Loucy (cell line): ENCODE measurements at regions not wholly inside any gene's neighbourhood (a gene's known extent, or its start where the extent isn't known, plus 50 kb on each side); places are given as distances from the start of the nearest gene placed in this dataset.

Experiments
- H2AFZ ChIP-seq: fragments of 200-600 bp; sonication (generic); 2 replicates; pipeline ENCODE4 v1.6.0; 2016; ENCODE audit warnings: antibody characterized with exemption, mild to moderate bottlenecking, low read length, moderate library complexity
- H3F3A ChIP-seq: fragments of 200-600 bp; 2 replicates; pipeline ENCODE4 v1.6.0; 2016; ENCODE audit warnings: antibody characterized with exemption, low read depth, mild to moderate bottlenecking
- H3K27me3 ChIP-seq: fragments of 200-600 bp; sonication (generic); 2 replicates; pipeline ENCODE4 v1.6.1; 2014; ENCODE audit warnings: low read length, mild to moderate bottlenecking; ENCODE audit not compliant: insufficient read depth, poor library complexity, severe bottlenecking
- H3K36me3 ChIP-seq: fragments of 200-600 bp; sonication (generic); 2 replicates; pipeline ENCODE4 v1.6.1; 2016; ENCODE audit warnings: low read length; ENCODE audit not compliant: insufficient read depth
- H3K4me1 ChIP-seq: fragments of 200-600 bp; sonication (generic); 2 replicates; pipeline ENCODE4 v1.5.1; 2014; ENCODE audit warnings: low read length, mild to moderate bottlenecking; ENCODE audit not compliant: insufficient read depth, poor library complexity, severe bottlenecking
- H3K4me2 ChIP-seq: fragments of 200-600 bp; sonication (generic); 2 replicates; pipeline ENCODE4 v1.6.0; 2014; ENCODE audit warnings: antibody characterized with exemption, low read length, low read depth, mild to moderate bottlenecking; ENCODE audit not compliant: poor library complexity, severe bottlenecking
- H3K4me3 ChIP-seq: fragments of 200-600 bp; sonication (generic); 2 replicates; pipeline ENCODE4 v1.5.1; 2014; ENCODE audit warnings: low read length, mild to moderate bottlenecking, mixed read lengths; ENCODE audit not compliant: poor library complexity, severe bottlenecking
- H3K79me2 ChIP-seq: fragments of 200-600 bp; sonication (generic); 2 replicates; pipeline ENCODE4 v1.6.1; 2014; ENCODE audit warnings: low read length; ENCODE audit not compliant: insufficient read depth
- H3K9ac ChIP-seq: fragments of 200-600 bp; sonication (generic); 2 replicates; pipeline ENCODE4 v1.6.0; 2014; ENCODE audit warnings: mild to moderate bottlenecking, low read depth, low read length, moderate library complexity; ENCODE audit not compliant: poor library complexity, severe bottlenecking
- H3K9me2 ChIP-seq: fragments of 200-600 bp; sonication (generic); replicated peaks from 2 replicates; pipeline ENCODE4 v1.6.1; 2016; ENCODE audit warnings: low read depth, low read length, mixed read lengths
- H3K9me3 ChIP-seq: fragments of 200-600 bp; sonication (generic); 2 replicates; pipeline ENCODE4 v1.6.1; 2014; ENCODE audit warnings: mild to moderate bottlenecking, antibody characterized with exemption, low read length, low read depth; ENCODE audit not compliant: insufficient read depth
- H4K20me1 ChIP-seq: fragments of 200-600 bp; sonication (generic); 2 replicates; pipeline ENCODE4 v1.6.0; 2014; ENCODE audit warnings: antibody characterized with exemption, low read length, mild to moderate bottlenecking; ENCODE audit not compliant: insufficient read depth, poor library complexity, severe bottlenecking
- CTCF ChIP-seq: fragments of 200-600 bp; sonication (generic); conservative IDR thresholded peaks from 2 replicates; pipeline ENCODE4 v1.5.1; 2014; ENCODE audit warnings: mild to moderate bottlenecking, antibody characterized with exemption, low read length
- EZH2phosphoT487 ChIP-seq: fragments of 200-600 bp; IDR thresholded peaks from 2 replicates; pipeline ENCODE4 v1.6.1; 2018; ENCODE audit warnings: antibody characterized with exemption, mild to moderate bottlenecking, moderate library complexity, borderline replicate concordance

GRCh38 chr16:59122262-59122537, 388.1 kb upstream of the GOT2 start:
- H3K4me1 ChIP-seq, result no peaks in the 10 kb centered on the region
- no peaks in the 10 kb centered on the region for H3F3A ChIP-seq
- H3K27me3 ChIP-seq, result no peaks in the 10 kb centered on the region
- H3K9me2 ChIP-seq, result no peaks in the 10 kb centered on the region
- no peak overlapping the region for H3K9ac ChIP-seq
- H3K4me2 ChIP-seq, result no peak overlapping the region
- no peaks in the 10 kb centered on the region for H3K9me3 ChIP-seq
- H2AFZ ChIP-seq, result no peak overlapping the region
- H3K36me3 ChIP-seq, result no peaks in the 10 kb centered on the region
- H3K4me3 ChIP-seq, result no peak overlapping the region
- H4K20me1 ChIP-seq, result peaks cover 3% of the 10 kb centered on the region
- TF ChIP-seq CTCF (no peak), EZH2phosphoT487 (no peak)
- H3K79me2 ChIP-seq, result no peaks in the 10 kb centered on the region

DNA sequence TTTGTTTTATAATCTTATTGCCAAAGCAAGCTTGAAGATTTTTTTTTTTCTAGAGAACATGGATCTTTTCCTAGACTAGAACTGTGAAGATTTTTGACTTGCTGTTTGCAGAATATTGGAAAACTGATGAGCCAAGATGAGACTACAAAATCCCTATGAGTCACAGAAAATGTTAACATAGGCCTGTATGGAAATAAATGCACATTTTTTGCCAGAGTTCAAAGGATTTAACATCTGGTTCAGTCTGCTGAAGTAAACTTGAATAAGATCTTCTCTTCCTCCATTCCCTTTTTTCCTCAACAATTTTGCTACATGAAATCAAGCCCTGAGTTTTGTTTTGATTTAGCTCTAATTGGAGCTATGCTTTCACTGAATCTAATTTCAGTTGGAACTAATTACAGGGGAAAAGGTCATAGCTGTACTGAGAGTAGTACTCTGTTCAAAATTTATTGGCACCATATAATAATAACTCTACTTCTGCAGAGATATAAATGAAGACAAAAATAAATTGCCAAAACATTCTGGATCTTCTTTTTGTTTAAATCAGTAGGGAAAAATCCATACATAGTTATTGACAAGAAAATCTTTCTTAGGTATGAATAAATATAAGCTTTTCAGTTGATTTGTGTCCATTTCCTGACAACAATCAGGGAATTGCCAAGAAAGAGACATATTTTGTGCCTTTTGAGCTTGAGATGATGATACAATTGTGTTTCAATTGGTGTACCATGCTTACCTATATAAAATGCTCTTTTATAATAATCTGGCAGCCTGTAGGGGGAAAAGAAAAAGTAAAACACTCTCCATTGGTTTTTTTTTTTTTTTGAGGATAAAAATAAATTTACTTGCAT, 387.5 kb upstream of the GOT2 start:
- Histone ChIP-seq H3K79me2 (no peaks in the 10 kb centered on the region), H3K9me2 (no peaks in the 10 kb centered on the region), H3K9me3 (no peaks in the 10 kb centered on the region), H3K27me3 (no peaks in the 10 kb centered on the region), H3K4me2 (no peak overlapping the region), H4K20me1 (peaks cover 3% of the 10 kb centered on the region), H3K4me1 (no peaks in the 10 kb centered on the region), H3F3A (no peaks in the 10 kb centered on the region), H3K4me3 (no peak overlapping the region), H3K9ac (no peak overlapping the region), H3K36me3 (no peaks in the 10 kb centered on the region), H2AFZ (no peak overlapping the region)
- no peak for TF ChIP-seq EZH2phosphoT487
- no peak for TF ChIP-seq CTCF

GRCh38 chr16:59116744-59117143, 382.6 kb upstream of the GOT2 start:
- Histone ChIP-seq H3K36me3 (no peaks in the 10 kb centered on the region), H3F3A (no peaks in the 10 kb centered on the region), H3K9ac (no peak overlapping the region), H2AFZ (no peak overlapping the region), H3K9me2 (no peaks in the 10 kb centered on the region), H3K4me1 (no peaks in the 10 kb centered on the region), H3K79me2 (no peaks in the 10 kb centered on the region), H3K4me3 (no peak overlapping the region), H4K20me1 (no peaks in the 10 kb centered on the region), H3K27me3 (no peaks in the 10 kb centered on the region), H3K4me2 (no peak overlapping the region), H3K9me3 (no peaks in the 10 kb centered on the region)
- TF ChIP-seq EZH2phosphoT487, result no peak

GRCh38 chr16:59114790-59115189, 380.7 kb upstream of the GOT2 start:
- Histone ChIP-seq H3K36me3 (no peaks in the 10 kb centered on the region), H3K4me1 (no peaks in the 10 kb centered on the region), H3K79me2 (no peaks in the 10 kb centered on the region), H2AFZ (no peak overlapping the region), H3K27me3 (no peaks in the 10 kb centered on the region), H3F3A (no peaks in the 10 kb centered on the region), H3K9ac (no peak overlapping the region), H3K4me2 (no peak overlapping the region), H4K20me1 (no peaks in the 10 kb centered on the region), H3K9me3 (no peaks in the 10 kb centered on the region; the same call in 1 of the 2 replicates), H3K4me3 (no peak overlapping the region), H3K9me2 (no peaks in the 10 kb centered on the region)
- TF ChIP-seq CTCF, result no peak
- TF ChIP-seq EZH2phosphoT487, result no peak
